OCI-LY3 (cell line): ENCODE measurements at regions not wholly inside any gene's neighbourhood (a gene's known extent, or its start where the extent isn't known, plus 50 kb on each side); places are given as distances from the start of the nearest gene placed in this dataset.

Experiments used
- H2AFZ ChIP-seq: fragments of 200-600, 300-600 bp; shearing (Covaris generic); 2 replicates; pipeline ENCODE4 v1.6.0; 2014; ENCODE audit warnings: antibody characterized with exemption, low read depth, low read length
- H3K27ac ChIP-seq: fragments of 200-600, 300-600 bp; sonication (generic); 2 replicates; pipeline ENCODE4 v1.5.1; 2014; ENCODE audit warnings: mild to moderate bottlenecking, low read length, moderate library complexity, mixed read lengths
- H3K27me3 ChIP-seq: fragments of 200-600, 300-600 bp; sonication (generic); 2 replicates; pipeline ENCODE4 v1.6.1; 2014; ENCODE audit warnings: low read depth, low read length, mixed read lengths
- H3K36me3 ChIP-seq: fragments of 200-600, 300-600 bp; sonication (generic); replicated peaks from 2 replicates; pipeline ENCODE3; 2014; ENCODE audit warnings: low read depth, low read length, mixed read lengths
- H3K4me1 ChIP-seq: fragments of 300-600, 200-600 bp; sonication (generic); 2 replicates; pipeline ENCODE4 v1.6.1; 2014; ENCODE audit warnings: low read length, mixed read lengths
- H3K4me2 ChIP-seq: fragments of 200-600, 300-600 bp; sonication (generic); 2 replicates; pipeline ENCODE4 v1.6.1; 2014; ENCODE audit warnings: low read length, mixed read lengths
- H3K4me3 ChIP-seq: fragments of 300-600, 200-600 bp; sonication (generic); 2 replicates; pipeline ENCODE4 v1.5.1; 2014; ENCODE audit warnings: antibody characterized with exemption, mild to moderate bottlenecking, low read length, moderate library complexity
- H3K79me2 ChIP-seq: fragments of 300-600, 200-600 bp; shearing (Covaris generic); 2 replicates; pipeline ENCODE4 v1.6.1; 2014; ENCODE audit warnings: mild to moderate bottlenecking, low read length, mixed read lengths
- H3K9ac ChIP-seq: fragments of 300-600, 200-600 bp; shearing (Covaris generic); 2 replicates; pipeline ENCODE4 v1.6.0; 2014; ENCODE audit warnings: mild to moderate bottlenecking, low read length, moderate library complexity
- H3K9me3 ChIP-seq: fragments of 200-600, 300-600 bp; shearing (Covaris generic); 2 replicates; pipeline ENCODE4 v1.6.1; 2014; ENCODE audit warnings: low read length, mixed read lengths; ENCODE audit not compliant: insufficient read depth
- H4K20me1 ChIP-seq: fragments of 200-600, 300-600 bp; sonication (generic); 2 replicates; pipeline ENCODE4 v1.6.1; 2016; ENCODE audit warnings: low read length, mixed read lengths; ENCODE audit not compliant: insufficient read depth
- CTCF ChIP-seq: fragments of 200-600, 300-600 bp; sonication (generic); IDR thresholded peaks from 2 replicates; pipeline ENCODE4 v1.5.1; 2014; ENCODE audit warnings: antibody characterized with exemption, low read length, low read depth
- EZH2phosphoT487 ChIP-seq: fragments of 200-600 bp; shearing (Covaris generic); IDR thresholded peaks from 2 replicates; pipeline ENCODE4 v1.6.1; 2018; ENCODE audit warnings: antibody characterized with exemption, mixed run types, low read depth

- no peaks in the 10 kb centered on the region for H3K27me3 ChIP-seq
- peaks cover 7% of the 10 kb centered on the region for H3K36me3 ChIP-seq
- TF ChIP-seq CTCF (no peak), EZH2phosphoT487 (no peak)
- H3K79me2 ChIP-seq, result no peaks in the 10 kb centered on the region
- no peak overlapping the region for H3K4me3 ChIP-seq
- H4K20me1 ChIP-seq, result no peaks in the 10 kb centered on the region
- H2AFZ ChIP-seq, result no peak overlapping the region
- H3K27ac ChIP-seq, result peak overlapping the region; percentile 92
- peaks cover 5% of the 10 kb centered on the region for H3K9me3 ChIP-seq
- H3K9ac ChIP-seq, result peak overlapping the region; percentile 76
- H3K4me1 ChIP-seq, result peaks cover 97% of the 10 kb centered on the region
- H3K4me2 ChIP-seq, result peak overlapping the region; percentile 70
These were observed 122.9 kb upstream of the GATB start for GRCh38 chr4:151883747-151884146.

GRCh38 chr4:151882072-151882803 is 121.4 kb upstream of the GATB start:
- Histone ChIP-seq H3K36me3 (peaks cover 7% of the 10 kb centered on the region), H3K27ac (peak overlapping the region; percentile 92), H3K9me3 (peaks cover 5% of the 10 kb centered on the region), H2AFZ (no peak overlapping the region), H3K4me3 (peak overlapping the region; percentile 53), H3K4me1 (peaks cover 97% of the 10 kb centered on the region), H3K27me3 (no peaks in the 10 kb centered on the region), H4K20me1 (no peaks in the 10 kb centered on the region), H3K9ac (peak overlapping the region; percentile 76), H3K79me2 (no peaks in the 10 kb centered on the region), H3K4me2 (peak overlapping the region; percentile 70)
- TF ChIP-seq EZH2phosphoT487 (no peak), CTCF (no peak)

- Histone ChIP-seq H3K4me3 (no peak overlapping the region), H3K4me2 (no peak overlapping the region; the same call in 1 of the 2 replicates), H2AFZ (no peak overlapping the region), H3K4me1 (peaks cover 99% of the 10 kb centered on the region), H4K20me1 (no peaks in the 10 kb centered on the region), H3K9ac (peak overlapping the region; percentile 76; the same call in 1 of the 2 replicates), H3K9me3 (no peaks in the 10 kb centered on the region), H3K79me2 (no peaks in the 10 kb centered on the region), H3K27me3 (no peaks in the 10 kb centered on the region), H3K27ac (peak overlapping the region; percentile 92), H3K36me3 (peaks cover under 1% of the 10 kb centered on the region)
- TF ChIP-seq EZH2phosphoT487 (no peak), CTCF (no peak)
These were observed 119.1 kb upstream of the GATB start for GRCh38 chr4:151879705-151880445.

- Histone ChIP-seq H3K4me2 (peak overlapping the region; percentile 36), H3K27ac (peak overlapping the region; percentile 53), H3K9ac (peak overlapping the region; percentile 11; the same call in 1 of the 2 replicates), H3K27me3 (no peaks in the 10 kb centered on the region), H3K79me2 (no peaks in the 10 kb centered on the region), H3K36me3 (no peaks in the 10 kb centered on the region), H4K20me1 (no peaks in the 10 kb centered on the region), H3K4me1 (peaks cover 72% of the 10 kb centered on the region), H2AFZ (no peak overlapping the region), H3K4me3 (peak overlapping the region; percentile 1; the same call in 1 of the 2 replicates), H3K9me3 (no peaks in the 10 kb centered on the region)
- no peak for TF ChIP-seq CTCF
- no peak for TF ChIP-seq EZH2phosphoT487
These were observed 115.7 kb upstream of the GATB start for GRCh38 chr4:151876381-151876988.
